HEK293T (cell line): ENCODE measurements at regions not wholly inside any gene's neighbourhood (a gene's known extent, or its start where the extent isn't known, plus 50 kb on each side); places are given as distances from the start of the nearest gene placed in this dataset.

ENCODE experiments used
- ARNT ChIP-seq: fragments of 450-650 bp; IDR thresholded peaks from 2 replicates; pipeline ENCODE4 v1.6.1; 2017; ENCODE audit warnings: mild to moderate bottlenecking
- ELF4 ChIP-seq: fragments of 450-650 bp; IDR thresholded peaks from 2 replicates; pipeline ENCODE4 v1.6.1; 2017; ENCODE audit warnings: antibody characterized with exemption
- FOXA1 ChIP-seq: fragments of 450-650 bp; IDR thresholded peaks from 2 replicates; pipeline ENCODE4 v1.6.1; 2016; ENCODE audit warnings: mild to moderate bottlenecking
- FOXM1 ChIP-seq: fragments of 450-650 bp; IDR thresholded peaks from 2 replicates; pipeline ENCODE4 v1.6.1; 2017; ENCODE audit warnings: mild to moderate bottlenecking, borderline replicate concordance
- SP1 ChIP-seq: fragments of 450-650 bp; IDR thresholded peaks from 2 replicates; pipeline ENCODE4 v1.6.1; 2017
- SUZ12 ChIP-seq: fragments of 450-650 bp; IDR thresholded peaks from 2 replicates; pipeline ENCODE4 v1.6.1; 2016; ENCODE audit warnings: mild to moderate bottlenecking

- TF ChIP-seq ARNT: no peak
- no peak for TF ChIP-seq SP1
- TF ChIP-seq SUZ12: no peak
- no peak for TF ChIP-seq FOXM1
- no peak for TF ChIP-seq ELF4
- TF ChIP-seq FOXA1: no peak
These were observed 237.3 kb upstream of the CNR1 start for GRCh38 chr6:88403486-88403885.
